SK-N-SH (cell line): ENCODE measurements at regions not wholly inside any gene's neighbourhood (a gene's known extent, or its start where the extent isn't known, plus 50 kb on each side); places are given as distances from the start of the nearest gene placed in this dataset.

Source experiments
- CTCF ChIA-PET: fragments of 300-600, 350-600 bp; formaldehyde crosslinking; extraction: SDS; loops from one replicate; lab custom pipeline; 2021; lab: Yijun Ruan, JAX
- POLR2A ChIA-PET: fragments of 350-600 bp; sonication (Branson Sonifier 250); formaldehyde crosslinking; extraction: SDS; loops from one replicate; lab custom pipeline; 2020; ENCODE audit warnings: antibody characterized with exemption, inconsistent platforms; lab: Yijun Ruan, JAX
- DNase-seq: peaks from one replicate; pipeline ENCODE4 v3.0.0; 2012
- H2AFZ ChIP-seq: fragments of 200-600 bp; sonication (generic); 2 replicates; pipeline ENCODE4 v1.8.1; 2016; ENCODE audit warnings: antibody characterized with exemption, mild to moderate bottlenecking, low read depth
- H3F3A ChIP-seq: fragments of 200-600 bp; sonication (generic); replicated peaks from 2 replicates; pipeline ENCODE3; 2016; ENCODE audit warnings: antibody characterized with exemption, mild to moderate bottlenecking; ENCODE audit not compliant: insufficient read depth
- H3K27ac ChIP-seq, 2 experiments: fragments of 200-500 bp in 1 of 2; fragments of 200-600 bp in 1 of 2; sonication (Bioruptor generic) in 1 of 2; sonication (generic), shearing (Covaris generic) in 1 of 2; 2 replicates each; pipeline versions ENCODE4 v1.5.1 to v1.6.1; 2014 to 2016; ENCODE audit warnings: low read depth in 2 of 2, inconsistent platforms in 1 of 2, low read length in 1 of 2, mild to moderate bottlenecking in 1 of 2, mixed read lengths in 1 of 2
- H3K27me3 ChIP-seq: fragments of 200-600 bp; sonication (generic), shearing (Covaris generic); 2 replicates; pipeline ENCODE4 v1.6.1; 2016; ENCODE audit warnings: mixed run types; ENCODE audit not compliant: insufficient read depth
- H3K36me3 ChIP-seq, 2 experiments: fragments of 200-500 bp in 1 of 2; fragments of 200-600 bp in 1 of 2; sonication (Bioruptor generic) in 1 of 2; sonication (generic) in 1 of 2; replicated peaks in 1 of 2; 2 replicates each; pipeline versions ENCODE3 to v1.5.1; 2014 to 2016; ENCODE audit warnings: low read length in 1 of 2, mild to moderate bottlenecking in 1 of 2; ENCODE audit not compliant: insufficient read depth in 2 of 2, control insufficient read depth in 1 of 2
- H3K4me1 ChIP-seq, 2 experiments: fragments of 200-500 bp in 1 of 2; fragments of 200-600 bp in 1 of 2; sonication (Bioruptor generic) in 1 of 2; sonication (generic), shearing (Covaris generic) in 1 of 2; 2 replicates each; pipeline versions ENCODE4 v1.5.1 to v1.6.1; 2014 to 2016; ENCODE audit warnings: low read depth in 1 of 2, low read length in 1 of 2, mixed run types in 1 of 2; ENCODE audit not compliant: insufficient read depth in 2 of 2, control insufficient read depth in 1 of 2
- H3K4me2 ChIP-seq: fragments of 200-600 bp; sonication (generic), shearing (Covaris generic); 2 replicates; pipeline ENCODE4 v1.6.1; 2017; ENCODE audit warnings: mixed run types
- H3K4me3 ChIP-seq, 2 experiments: fragments of 200-500 bp in 1 of 2; fragments of 200-600 bp in 1 of 2; sonication (Bioruptor generic) in 1 of 2; sonication (generic), shearing (Covaris generic) in 1 of 2; 2 replicates each; pipeline versions ENCODE4 v1.5.1 to v1.8.1; 2014 to 2016; ENCODE audit warnings: low read depth in 2 of 2, inconsistent platforms in 1 of 2, low read length in 1 of 2, mild to moderate bottlenecking in 1 of 2, mixed read lengths in 1 of 2, moderate library complexity in 1 of 2
- H3K79me2 ChIP-seq: fragments of 200-600 bp; sonication (generic); 2 replicates; pipeline ENCODE4 v1.8.1; 2017; ENCODE audit warnings: mild to moderate bottlenecking; ENCODE audit not compliant: insufficient read depth
- H3K9ac ChIP-seq: fragments of 200-600 bp; sonication (generic); 2 replicates; pipeline ENCODE4 v1.6.1; 2017; ENCODE audit warnings: mixed run types
- H3K9me2 ChIP-seq: fragments of 200-600 bp; sonication (generic); 2 replicates; pipeline ENCODE4 v1.6.1; 2017; ENCODE audit warnings: mixed run types
- H3K9me3 ChIP-seq: fragments of 200-600 bp; sonication (generic); 2 replicates; pipeline ENCODE4 v1.6.1; 2017; ENCODE audit warnings: mixed run types, mild to moderate bottlenecking, moderate library complexity
- H4K20me1 ChIP-seq: fragments of 200-600 bp; sonication (generic); 2 replicates; pipeline ENCODE4 v1.6.1; 2017; ENCODE audit warnings: mild to moderate bottlenecking, mixed run types; ENCODE audit not compliant: insufficient read depth
- EP300 ChIP-seq, 2 experiments: IDR thresholded peaks; 2 replicates each; pipeline versions ENCODE4 v1.4.0 to v1.6.1; 2012; ENCODE audit warnings: borderline replicate concordance in 1 of 2, low read depth in 1 of 2, low read length in 1 of 2
- EZH2phosphoT487 ChIP-seq: fragments of 200-600 bp; sonication (generic); IDR thresholded peaks from 2 replicates; pipeline ENCODE4 v1.6.1; 2017; ENCODE audit warnings: low read depth, mixed run types, mild to moderate bottlenecking, antibody characterized with exemption, moderate library complexity, borderline replicate concordance
- FOSL2 ChIP-seq: IDR thresholded peaks from 2 replicates; pipeline ENCODE4 v1.4.0; 2012; ENCODE audit warnings: low read depth, mild to moderate bottlenecking, moderate library complexity, borderline replicate concordance
- FOXJ3 ChIP-seq: sonication (generic); formaldehyde crosslinking; IDR thresholded peaks from 2 replicates; pipeline ENCODE4 v1.5.1; 2020; ENCODE audit warnings: mild to moderate bottlenecking, missing genetic modification reagents
- MXI1 ChIP-seq: IDR thresholded peaks from 2 replicates; pipeline ENCODE4 v1.6.1; 2012; ENCODE audit warnings: mild to moderate bottlenecking, low read depth, low read length, improper control_type of control experiment
- POLR2AphosphoS5 ChIP-seq: IDR thresholded peaks from 2 replicates; pipeline ENCODE4 v1.6.1; 2012; ENCODE audit warnings: low read depth, low read length
- RCOR1 ChIP-seq: fragments of 150-350 bp; IDR thresholded peaks from 2 replicates; pipeline ENCODE4 v1.6.1; 2017; ENCODE audit warnings: antibody characterized with exemption, low read length
- RXRA ChIP-seq: IDR thresholded peaks from 2 replicates; pipeline ENCODE4 v1.4.0; 2012; ENCODE audit warnings: low read depth, mild to moderate bottlenecking, borderline replicate concordance
- SIN3A ChIP-seq: IDR thresholded peaks from 2 replicates; pipeline ENCODE4 v1.6.1; 2012; ENCODE audit warnings: low read depth, mild to moderate bottlenecking, low read length, moderate library complexity, borderline replicate concordance
- TEAD4 ChIP-seq: IDR thresholded peaks from 2 replicates; pipeline ENCODE4 v1.4.0; 2012; ENCODE audit warnings: mild to moderate bottlenecking, borderline replicate concordance; ENCODE audit not compliant: insufficient read depth
- WGBS: methylation state at CpG from one replicate; pipeline ENCODE4 v1.1.6; 2017; ENCODE audit warnings: low lambda C conversion rate; 5-methylcytosine and 5-hydroxymethylcytosine counted together
- TF ChIP-seq, protein P1 (sequence below): IDR thresholded peaks from 2 replicates; pipeline ENCODE4 v1.6.1; 2012; ENCODE audit warnings: mild to moderate bottlenecking, low read depth, low read length, moderate library complexity
- TF ChIP-seq, protein P2 (sequence below): fragments of 150-350 bp; IDR thresholded peaks from 2 replicates; pipeline ENCODE4 v1.6.1; 2016; ENCODE audit warnings: mild to moderate bottlenecking, low read depth, low read length
- TF ChIP-seq, protein P3 (sequence below): IDR thresholded peaks from 2 replicates; pipeline ENCODE4; 2012
- TF ChIP-seq, protein P4 (sequence below): fragments of 200-600 bp; sonication (generic); IDR thresholded peaks from 2 replicates; pipeline ENCODE4 v1.6.1; 2017; ENCODE audit warnings: antibody characterized with exemption, mild to moderate bottlenecking, moderate library complexity

DNA sequence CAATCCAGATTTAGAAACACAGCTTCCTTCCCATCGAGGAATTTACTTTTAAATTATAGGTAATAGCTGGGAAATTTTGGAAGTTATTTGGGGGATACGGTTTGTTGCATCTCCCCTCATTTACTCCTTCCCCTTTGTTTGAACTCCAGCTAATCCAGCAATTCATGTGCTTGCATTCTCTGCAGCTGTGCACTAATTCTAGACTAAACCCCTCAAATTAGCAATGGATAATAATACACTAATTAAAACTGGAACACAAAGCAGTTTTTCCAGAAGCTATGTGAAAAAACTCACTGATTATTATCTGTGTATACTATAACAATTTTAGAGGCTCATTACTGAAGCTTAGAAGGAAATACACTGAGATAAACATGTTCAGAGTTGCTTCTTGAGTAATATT lies 751.2 kb upstream of the ZNF608 start:
- Histone ChIP-seq H3K4me1 (no peaks in the 10 kb centered on the region; a peak in 2 of 4 replicates), H3K27me3 (no peaks in the 10 kb centered on the region), H3K79me2 (no peaks in the 10 kb centered on the region), H3K9me3 (no peaks in the 10 kb centered on the region), H3K4me2 (no peak overlapping the region), H3K4me3 (no peak overlapping the region), H4K20me1 (no peaks in the 10 kb centered on the region), H3F3A (no peaks in the 10 kb centered on the region), H3K27ac (no peak overlapping the region), H3K36me3 (no peaks in the 10 kb centered on the region), H3K9ac (no peak overlapping the region), H2AFZ (no peak overlapping the region), H3K9me2 (no peaks in the 10 kb centered on the region)
- ChIA-PET CTCF (no interaction called here), POLR2A (no interaction called here)
- 82% methylated on average over 2 of the region's 2 CpGs for WGBS
- TF ChIP-seq EP300 (IDR thresholded peaks at IDR 0.05; ENCODE audit: borderline replicate concordance in 1 of 2, low read depth in 1 of 2, low read length in 1 of 2) (no peak), POLR2AphosphoS5 (no peak), EZH2phosphoT487 (no peak), SIN3A (no peak), FOXJ3 (CRISPR knock-in tag) (no peak), RCOR1 (no peak), RXRA (no peak), TEAD4 (no peak), FOSL2 (no peak), MXI1 (no peak)
- TF ChIP-seq, protein P1, sequence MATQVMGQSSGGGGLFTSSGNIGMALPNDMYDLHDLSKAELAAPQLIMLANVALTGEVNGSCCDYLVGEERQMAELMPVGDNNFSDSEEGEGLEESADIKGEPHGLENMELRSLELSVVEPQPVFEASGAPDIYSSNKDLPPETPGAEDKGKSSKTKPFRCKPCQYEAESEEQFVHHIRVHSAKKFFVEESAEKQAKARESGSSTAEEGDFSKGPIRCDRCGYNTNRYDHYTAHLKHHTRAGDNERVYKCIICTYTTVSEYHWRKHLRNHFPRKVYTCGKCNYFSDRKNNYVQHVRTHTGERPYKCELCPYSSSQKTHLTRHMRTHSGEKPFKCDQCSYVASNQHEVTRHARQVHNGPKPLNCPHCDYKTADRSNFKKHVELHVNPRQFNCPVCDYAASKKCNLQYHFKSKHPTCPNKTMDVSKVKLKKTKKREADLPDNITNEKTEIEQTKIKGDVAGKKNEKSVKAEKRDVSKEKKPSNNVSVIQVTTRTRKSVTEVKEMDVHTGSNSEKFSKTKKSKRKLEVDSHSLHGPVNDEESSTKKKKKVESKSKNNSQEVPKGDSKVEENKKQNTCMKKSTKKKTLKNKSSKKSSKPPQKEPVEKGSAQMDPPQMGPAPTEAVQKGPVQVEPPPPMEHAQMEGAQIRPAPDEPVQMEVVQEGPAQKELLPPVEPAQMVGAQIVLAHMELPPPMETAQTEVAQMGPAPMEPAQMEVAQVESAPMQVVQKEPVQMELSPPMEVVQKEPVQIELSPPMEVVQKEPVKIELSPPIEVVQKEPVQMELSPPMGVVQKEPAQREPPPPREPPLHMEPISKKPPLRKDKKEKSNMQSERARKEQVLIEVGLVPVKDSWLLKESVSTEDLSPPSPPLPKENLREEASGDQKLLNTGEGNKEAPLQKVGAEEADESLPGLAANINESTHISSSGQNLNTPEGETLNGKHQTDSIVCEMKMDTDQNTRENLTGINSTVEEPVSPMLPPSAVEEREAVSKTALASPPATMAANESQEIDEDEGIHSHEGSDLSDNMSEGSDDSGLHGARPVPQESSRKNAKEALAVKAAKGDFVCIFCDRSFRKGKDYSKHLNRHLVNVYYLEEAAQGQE = no peak
- TF ChIP-seq, protein P2, sequence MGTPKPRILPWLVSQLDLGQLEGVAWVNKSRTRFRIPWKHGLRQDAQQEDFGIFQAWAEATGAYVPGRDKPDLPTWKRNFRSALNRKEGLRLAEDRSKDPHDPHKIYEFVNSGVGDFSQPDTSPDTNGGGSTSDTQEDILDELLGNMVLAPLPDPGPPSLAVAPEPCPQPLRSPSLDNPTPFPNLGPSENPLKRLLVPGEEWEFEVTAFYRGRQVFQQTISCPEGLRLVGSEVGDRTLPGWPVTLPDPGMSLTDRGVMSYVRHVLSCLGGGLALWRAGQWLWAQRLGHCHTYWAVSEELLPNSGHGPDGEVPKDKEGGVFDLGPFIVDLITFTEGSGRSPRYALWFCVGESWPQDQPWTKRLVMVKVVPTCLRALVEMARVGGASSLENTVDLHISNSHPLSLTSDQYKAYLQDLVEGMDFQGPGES = no peak
- TF ChIP-seq, protein P3, sequence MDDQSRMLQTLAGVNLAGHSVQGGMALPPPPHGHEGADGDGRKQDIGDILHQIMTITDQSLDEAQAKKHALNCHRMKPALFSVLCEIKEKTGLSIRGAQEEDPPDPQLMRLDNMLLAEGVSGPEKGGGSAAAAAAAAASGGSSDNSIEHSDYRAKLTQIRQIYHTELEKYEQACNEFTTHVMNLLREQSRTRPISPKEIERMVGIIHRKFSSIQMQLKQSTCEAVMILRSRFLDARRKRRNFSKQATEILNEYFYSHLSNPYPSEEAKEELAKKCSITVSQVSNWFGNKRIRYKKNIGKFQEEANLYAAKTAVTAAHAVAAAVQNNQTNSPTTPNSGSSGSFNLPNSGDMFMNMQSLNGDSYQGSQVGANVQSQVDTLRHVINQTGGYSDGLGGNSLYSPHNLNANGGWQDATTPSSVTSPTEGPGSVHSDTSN = no peak
- TF ChIP-seq, protein P4, sequence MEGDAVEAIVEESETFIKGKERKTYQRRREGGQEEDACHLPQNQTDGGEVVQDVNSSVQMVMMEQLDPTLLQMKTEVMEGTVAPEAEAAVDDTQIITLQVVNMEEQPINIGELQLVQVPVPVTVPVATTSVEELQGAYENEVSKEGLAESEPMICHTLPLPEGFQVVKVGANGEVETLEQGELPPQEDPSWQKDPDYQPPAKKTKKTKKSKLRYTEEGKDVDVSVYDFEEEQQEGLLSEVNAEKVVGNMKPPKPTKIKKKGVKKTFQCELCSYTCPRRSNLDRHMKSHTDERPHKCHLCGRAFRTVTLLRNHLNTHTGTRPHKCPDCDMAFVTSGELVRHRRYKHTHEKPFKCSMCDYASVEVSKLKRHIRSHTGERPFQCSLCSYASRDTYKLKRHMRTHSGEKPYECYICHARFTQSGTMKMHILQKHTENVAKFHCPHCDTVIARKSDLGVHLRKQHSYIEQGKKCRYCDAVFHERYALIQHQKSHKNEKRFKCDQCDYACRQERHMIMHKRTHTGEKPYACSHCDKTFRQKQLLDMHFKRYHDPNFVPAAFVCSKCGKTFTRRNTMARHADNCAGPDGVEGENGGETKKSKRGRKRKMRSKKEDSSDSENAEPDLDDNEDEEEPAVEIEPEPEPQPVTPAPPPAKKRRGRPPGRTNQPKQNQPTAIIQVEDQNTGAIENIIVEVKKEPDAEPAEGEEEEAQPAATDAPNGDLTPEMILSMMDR = no peak
- DNase-seq = no peak
